Activated CD8-positive, alpha-beta memory T cell treated with anti-CD3 and anti-CD28 coated beads, Interleukin-2, amount 10 ng/mL, durations not matched to agents 7 days and 5 days (primary cell): ENCODE measurements at regions not wholly inside any gene's neighbourhood (a gene's known extent, or its start where the extent isn't known, plus 50 kb on each side); places are given as distances from the start of the nearest gene placed in this dataset.

Source experiments
- ATAC-seq: fragments of 150-1000 bp; cut with Tn5 transposase; one replicate; pipeline ENCODE4 v1.10.0; 2021; ENCODE audit warnings: moderate library complexity
- CTCF ChIA-PET: fragments of 350-600 bp; sonication (Branson Sonifier 250); formaldehyde crosslinking; loops from one replicate; lab custom pipeline; 2021; ENCODE audit warnings: antibody characterized with exemption; lab: Charles Lee
- DNase-seq: peaks from one replicate; pipeline ENCODE4 v3.0.0-alpha.2; 2020
- H3K27ac Mint-ChIP-seq: one replicate; pipeline ENCODE4 v1.8.0; 2021; ENCODE audit warnings: mild to moderate bottlenecking, mixed read lengths
- H3K27me3 Mint-ChIP-seq: one replicate; pipeline ENCODE4 v1.8.0; 2021; ENCODE audit warnings: mixed read lengths
- H3K36me3 Mint-ChIP-seq: one replicate; pipeline ENCODE4 v1.8.0; 2021; ENCODE audit warnings: mild to moderate bottlenecking, mixed read lengths
- H3K4me1 Mint-ChIP-seq: one replicate; pipeline ENCODE4 v1.8.0; 2021; ENCODE audit warnings: mixed read lengths
- H3K4me3 Mint-ChIP-seq: one replicate; pipeline ENCODE4 v1.8.0; 2021; ENCODE audit warnings: mild to moderate bottlenecking, moderate library complexity, mixed read lengths
- H3K9me3 Mint-ChIP-seq: one replicate; pipeline ENCODE4 v1.8.0; 2022; ENCODE audit warnings: low read depth, mixed read lengths

- Mint-ChIP-seq H3K9me3 (no peaks in the 10 kb centered on the region), H3K27ac (no peak overlapping the region), H3K27me3 (no peaks in the 10 kb centered on the region), H3K4me3 (no peak overlapping the region), H3K36me3 (no peaks in the 10 kb centered on the region), H3K4me1 (no peaks in the 10 kb centered on the region)
- CTCF ChIA-PET, result no interaction called here
- ATAC-seq (no peak), DNase-seq (no peak)
Measured at GRCh38 chr5:118778941-118779340, 209.4 kb downstream of the DTWD2 start.

DNA sequence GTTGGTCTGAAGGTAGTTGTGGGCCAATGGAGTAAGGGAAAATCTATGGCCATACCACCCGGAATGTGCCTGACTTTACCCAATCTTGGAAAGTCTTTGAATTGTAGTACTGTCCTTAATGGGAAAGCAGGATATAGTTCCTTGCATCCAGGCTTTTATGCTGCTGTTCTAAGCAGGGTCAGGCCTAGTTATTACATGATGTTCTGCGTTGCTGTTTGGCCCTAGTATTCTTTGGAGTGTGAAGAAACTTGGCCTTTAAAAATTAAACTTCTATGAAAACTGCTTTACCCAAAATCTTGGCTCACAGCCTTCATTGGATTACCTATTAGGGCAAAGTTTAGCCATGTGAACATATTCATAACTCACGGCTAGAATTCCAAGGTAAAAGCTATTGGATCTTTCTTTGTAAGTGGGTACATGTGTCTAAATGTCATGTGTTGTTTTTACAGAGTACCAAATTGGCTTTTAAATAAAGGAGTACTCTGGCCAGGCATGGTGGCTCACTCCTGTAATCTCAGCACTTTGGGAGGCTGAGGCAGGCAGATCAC, 211.1 kb downstream of the DTWD2 start:
- Mint-ChIP-seq H3K9me3 (no peaks in the 10 kb centered on the region), H3K27me3 (no peaks in the 10 kb centered on the region), H3K4me3 (no peak overlapping the region), H3K27ac (no peak overlapping the region), H3K36me3 (no peaks in the 10 kb centered on the region), H3K4me1 (no peaks in the 10 kb centered on the region)
- CTCF ChIA-PET, result no interaction called here
- ATAC-seq (no peak), DNase-seq (no peak)

- DNase-seq (no peak), ATAC-seq (no peak)
- Mint-ChIP-seq H3K27me3 (no peaks in the 10 kb centered on the region), H3K4me1 (no peaks in the 10 kb centered on the region), H3K27ac (no peak overlapping the region), H3K4me3 (no peak overlapping the region), H3K36me3 (no peaks in the 10 kb centered on the region), H3K9me3 (no peaks in the 10 kb centered on the region)
- CTCF ChIA-PET, result no interaction called here
Measured at GRCh38 chr5:118776755-118777154, 211.6 kb downstream of the DTWD2 start.

DNA sequence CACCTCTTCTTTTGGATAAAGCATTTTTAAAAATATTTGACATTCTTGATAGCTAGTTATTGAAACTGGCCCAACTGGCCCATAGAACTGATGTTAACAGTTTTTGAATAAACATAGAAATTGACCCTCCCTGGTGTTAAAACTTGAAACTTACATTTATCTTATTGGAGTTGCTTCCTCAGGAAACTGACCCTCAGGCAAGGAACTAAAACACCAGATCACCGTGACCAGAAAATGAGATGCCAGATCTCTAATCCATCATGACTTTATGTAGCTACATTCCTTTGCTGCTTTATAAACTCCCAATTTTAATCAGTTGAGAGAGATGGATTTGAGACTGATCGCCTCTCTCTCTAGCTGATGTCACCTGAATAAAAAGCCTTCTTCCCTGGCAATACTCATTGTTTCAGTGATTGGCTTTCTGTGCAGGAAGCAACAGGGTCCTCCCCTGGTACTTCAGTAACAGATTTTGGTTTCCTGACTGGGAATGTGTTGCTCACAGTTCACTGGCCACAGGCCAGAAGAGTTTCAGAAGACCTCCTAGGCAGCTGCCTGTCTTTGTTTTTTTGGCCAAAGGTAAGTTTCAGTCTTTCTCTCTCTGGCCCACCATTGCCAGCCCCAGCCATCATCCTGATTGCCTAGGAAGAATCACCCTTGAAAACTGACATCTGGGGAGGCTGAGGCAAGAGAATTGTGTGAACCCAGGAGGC, 212.4 kb downstream of the DTWD2 start:
- Mint-ChIP-seq H3K36me3 (no peaks in the 10 kb centered on the region), H3K27me3 (no peaks in the 10 kb centered on the region), H3K27ac (no peak overlapping the region), H3K9me3 (no peaks in the 10 kb centered on the region), H3K4me1 (no peaks in the 10 kb centered on the region), H3K4me3 (no peak overlapping the region)
- ATAC-seq (no peak), DNase-seq (no peak)
- CTCF ChIA-PET, result no interaction called here

GRCh38 chr5:118768607-118769175, 219.7 kb downstream of the DTWD2 start:
- no peaks in the 10 kb centered on the region for H3K9me3 Mint-ChIP-seq
- H3K36me3 Mint-ChIP-seq, result no peaks in the 10 kb centered on the region
- CTCF ChIA-PET, result no interaction called here
- H3K27me3 Mint-ChIP-seq, result no peaks in the 10 kb centered on the region
- ATAC-seq (no peak), DNase-seq (no peak)
- no peaks in the 10 kb centered on the region for H3K4me1 Mint-ChIP-seq
- no peak overlapping the region for H3K27ac Mint-ChIP-seq
- H3K4me3 Mint-ChIP-seq, result no peak overlapping the region

DNA sequence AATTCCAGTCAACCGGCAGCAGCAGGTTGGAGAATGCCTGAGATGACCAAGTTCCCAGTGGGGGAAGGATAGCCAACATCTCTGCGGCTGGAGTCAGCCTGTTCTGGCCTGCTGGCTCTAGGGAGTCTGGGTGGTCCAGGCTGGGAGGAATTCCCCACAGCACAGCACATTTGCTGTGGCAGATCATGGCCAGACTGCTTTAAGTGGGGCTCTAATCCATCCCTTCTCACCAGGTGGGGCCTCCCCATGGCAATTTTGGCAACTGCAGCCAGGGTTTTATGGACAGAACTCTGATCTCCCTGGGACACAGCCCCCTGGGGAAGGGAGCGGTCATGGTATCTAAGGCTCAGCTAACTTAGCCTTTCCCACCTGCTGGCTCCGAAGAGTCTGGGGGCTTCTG, 226.1 kb downstream of the DTWD2 start:
- no peaks in the 10 kb centered on the region for H3K36me3 Mint-ChIP-seq
- H3K9me3 Mint-ChIP-seq, result no peaks in the 10 kb centered on the region
- no peak for ATAC-seq
- CTCF ChIA-PET, result no interaction called here
- H3K27me3 Mint-ChIP-seq, result no peaks in the 10 kb centered on the region
- H3K4me3 Mint-ChIP-seq, result no peak overlapping the region
- DNase-seq, result no peak
- no peak overlapping the region for H3K27ac Mint-ChIP-seq
- no peaks in the 10 kb centered on the region for H3K4me1 Mint-ChIP-seq

GRCh38 chr5:118761814-118762213, 226.5 kb downstream of the DTWD2 start:
- no peaks in the 10 kb centered on the region for H3K36me3 Mint-ChIP-seq
- no peaks in the 10 kb centered on the region for H3K27me3 Mint-ChIP-seq
- no peak overlapping the region for H3K4me3 Mint-ChIP-seq
- no peak overlapping the region for H3K27ac Mint-ChIP-seq
- DNase-seq (no peak), ATAC-seq (no peak)
- no peaks in the 10 kb centered on the region for H3K9me3 Mint-ChIP-seq
- CTCF ChIA-PET, result no interaction called here
- no peaks in the 10 kb centered on the region for H3K4me1 Mint-ChIP-seq

DNA sequence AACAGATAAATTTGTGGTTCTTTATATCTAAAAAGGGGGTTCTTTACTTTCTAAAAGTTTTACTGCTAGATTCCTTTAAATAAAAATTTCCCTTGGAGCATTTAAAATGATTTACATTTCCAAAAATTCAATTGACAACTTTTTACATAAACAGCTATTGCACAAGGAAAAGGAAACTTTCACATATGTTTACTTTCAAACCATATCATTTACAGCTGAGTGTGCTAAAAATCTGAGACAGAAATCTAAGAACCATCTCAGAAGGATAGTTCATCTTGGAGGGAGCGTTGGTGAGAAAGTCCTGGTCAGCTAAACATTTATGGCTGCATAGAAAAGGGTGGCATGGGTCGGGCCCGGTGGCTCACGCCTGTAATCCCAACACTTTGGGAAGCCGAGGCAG, 235.4 kb downstream of the DTWD2 start:
- no peaks in the 10 kb centered on the region for H3K9me3 Mint-ChIP-seq
- no peak overlapping the region for H3K4me3 Mint-ChIP-seq
- no peak overlapping the region for H3K27ac Mint-ChIP-seq
- H3K4me1 Mint-ChIP-seq, result no peaks in the 10 kb centered on the region
- no peak for DNase-seq
- CTCF ChIA-PET, result no interaction called here
- no peak for ATAC-seq
- no peaks in the 10 kb centered on the region for H3K36me3 Mint-ChIP-seq
- no peaks in the 10 kb centered on the region for H3K27me3 Mint-ChIP-seq

- CTCF ChIA-PET, result no interaction called here
- Mint-ChIP-seq H3K4me3 (no peak overlapping the region), H3K36me3 (no peaks in the 10 kb centered on the region), H3K4me1 (no peaks in the 10 kb centered on the region), H3K9me3 (no peaks in the 10 kb centered on the region), H3K27ac (no peak overlapping the region), H3K27me3 (no peaks in the 10 kb centered on the region)
- ATAC-seq (no peak), DNase-seq (no peak)
Measured at GRCh38 chr5:118736396-118736795, 252.0 kb downstream of the DTWD2 start.

- Mint-ChIP-seq H3K27me3 (no peaks in the 10 kb centered on the region), H3K9me3 (no peaks in the 10 kb centered on the region), H3K27ac (no peak overlapping the region), H3K36me3 (no peaks in the 10 kb centered on the region), H3K4me1 (no peaks in the 10 kb centered on the region), H3K4me3 (no peak overlapping the region)
- DNase-seq (no peak), ATAC-seq (no peak)
- CTCF ChIA-PET, result no interaction called here
Measured at GRCh38 chr5:118733394-118733793, 255.0 kb downstream of the DTWD2 start.

DNA sequence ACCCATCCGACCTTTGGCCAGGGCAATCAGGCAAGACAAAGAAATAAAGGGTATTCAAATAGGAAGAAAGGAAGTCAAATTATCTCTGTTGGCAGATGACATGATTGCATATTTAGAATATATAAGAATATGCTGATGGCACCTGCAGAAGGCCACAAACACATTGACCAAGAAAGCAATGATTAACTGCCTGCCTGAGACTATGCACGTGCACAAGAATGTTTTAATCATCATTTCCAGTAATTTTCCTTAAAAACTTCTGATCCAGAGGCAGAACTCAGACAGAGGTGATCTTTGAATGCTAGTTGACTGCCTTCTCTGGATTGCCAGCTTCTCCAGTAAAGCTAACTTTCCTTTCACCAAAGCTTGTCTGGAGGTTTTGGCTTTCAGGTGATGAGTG, 260.2 kb downstream of the DTWD2 start:
- H3K27ac Mint-ChIP-seq, result no peak overlapping the region
- CTCF ChIA-PET, result no interaction called here

DNA sequence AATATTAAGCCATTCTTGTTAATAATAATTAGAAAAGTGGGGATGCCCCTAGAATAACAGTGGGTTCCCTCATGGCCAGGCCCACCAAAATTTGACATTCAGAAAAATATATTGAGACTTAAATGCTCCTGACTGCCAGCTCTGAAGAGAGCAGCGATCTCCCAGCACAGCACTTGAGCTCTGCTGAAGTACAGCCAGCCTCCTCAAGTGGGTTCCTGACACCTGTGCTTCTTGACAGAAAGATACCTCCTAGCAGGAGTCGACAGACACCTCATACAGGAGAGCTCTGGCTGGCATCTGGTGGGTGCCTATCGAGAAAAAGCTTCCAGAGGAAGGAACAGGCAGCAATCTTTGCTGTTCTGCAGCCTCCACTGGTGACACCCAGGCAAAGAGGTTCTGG, 261.5 kb downstream of the DTWD2 start:
- no peak overlapping the region for H3K4me3 Mint-ChIP-seq
- H3K36me3 Mint-ChIP-seq, result no peaks in the 10 kb centered on the region
- no peaks in the 10 kb centered on the region for H3K4me1 Mint-ChIP-seq
- CTCF ChIA-PET, result no interaction called here
- no peaks in the 10 kb centered on the region for H3K27me3 Mint-ChIP-seq
- DNase-seq (no peak), ATAC-seq (no peak)
- no peaks in the 10 kb centered on the region for H3K9me3 Mint-ChIP-seq
- H3K27ac Mint-ChIP-seq, result no peak overlapping the region

More for the DNA sequence above, 260.2 kb downstream of the DTWD2 start:
- ATAC-seq (no peak), DNase-seq (no peak)
- H3K27me3 Mint-ChIP-seq, result no peaks in the 10 kb centered on the region
- no peaks in the 10 kb centered on the region for H3K4me1 Mint-ChIP-seq
- H3K9me3 Mint-ChIP-seq, result no peaks in the 10 kb centered on the region
- no peaks in the 10 kb centered on the region for H3K36me3 Mint-ChIP-seq
- H3K4me3 Mint-ChIP-seq, result no peak overlapping the region

GRCh38 chr5:118723021-118723338, 265.4 kb downstream of the DTWD2 start:
- H3K27me3 Mint-ChIP-seq, result no peaks in the 10 kb centered on the region
- CTCF ChIA-PET, result no interaction called here
- H3K36me3 Mint-ChIP-seq, result no peaks in the 10 kb centered on the region
- H3K27ac Mint-ChIP-seq, result no peak overlapping the region
- H3K4me1 Mint-ChIP-seq, result no peaks in the 10 kb centered on the region
- peaks cover 2% of the 10 kb centered on the region for H3K9me3 Mint-ChIP-seq
- H3K4me3 Mint-ChIP-seq, result no peak overlapping the region
- ATAC-seq (no peak), DNase-seq (no peak)

DNA sequence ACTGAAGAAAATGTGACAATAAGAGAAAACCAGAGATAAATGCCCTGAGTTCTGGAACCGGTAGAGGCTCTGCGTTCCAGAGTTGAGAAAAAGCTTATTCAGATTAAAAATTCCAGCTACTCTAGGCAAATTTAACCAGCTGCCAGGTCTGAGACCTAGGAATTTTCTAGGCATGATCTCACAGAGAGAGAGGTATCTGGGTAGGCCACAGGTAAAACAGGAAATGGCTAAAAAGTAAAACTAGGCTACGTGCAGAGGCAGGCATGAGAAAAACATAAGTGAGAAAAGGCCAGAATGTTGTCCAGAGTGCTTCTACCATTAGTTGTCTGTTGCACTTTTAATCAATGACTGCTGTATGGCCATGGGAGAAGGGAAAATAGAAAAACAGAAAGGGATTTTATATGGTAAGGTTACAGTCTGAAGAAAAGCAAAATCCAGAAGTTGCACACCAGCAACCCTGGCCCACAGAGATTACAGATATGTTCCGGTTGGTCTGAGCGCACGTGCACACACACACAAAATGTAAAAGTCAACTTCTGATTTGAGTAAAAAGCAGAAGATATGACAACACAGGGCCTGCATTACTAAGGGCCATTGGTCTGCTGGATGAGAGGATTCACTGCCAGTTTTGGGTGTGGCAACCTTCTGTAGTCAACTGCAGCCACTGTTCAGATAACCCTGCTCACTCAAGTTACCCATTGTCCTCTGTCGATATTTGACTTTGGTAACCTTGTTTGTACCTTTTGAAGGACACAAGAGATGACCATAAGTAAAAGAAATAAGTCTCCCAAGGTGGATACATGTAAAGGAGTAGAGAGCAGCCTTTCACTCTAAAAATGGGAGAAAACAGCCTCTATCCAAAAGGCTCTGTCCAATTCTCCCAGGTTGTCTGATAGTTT, 266.0 kb downstream of the DTWD2 start:
- Mint-ChIP-seq H3K9me3 (peaks cover 2% of the 10 kb centered on the region), H3K27ac (no peak overlapping the region), H3K36me3 (no peaks in the 10 kb centered on the region), H3K4me1 (no peaks in the 10 kb centered on the region), H3K27me3 (no peaks in the 10 kb centered on the region), H3K4me3 (no peak overlapping the region)
- no peak for ATAC-seq
- CTCF ChIA-PET, result no interaction called here
- DNase-seq, result no peak
